GM19099 (cell line): ENCODE measurements at regions not wholly inside any gene's neighbourhood (a gene's known extent, or its start where the extent isn't known, plus 50 kb on each side); places are given as distances from the start of the nearest gene placed in this dataset.

ENCODE experiments used
- POLR2A ChIP-seq: IDR thresholded peaks from 3 replicates; pipeline ENCODE4 v1.6.1; 2011; ENCODE audit warnings: low read depth; ENCODE audit not compliant: insufficient read length; ENCODE audit errors: extremely low read depth

DNA sequence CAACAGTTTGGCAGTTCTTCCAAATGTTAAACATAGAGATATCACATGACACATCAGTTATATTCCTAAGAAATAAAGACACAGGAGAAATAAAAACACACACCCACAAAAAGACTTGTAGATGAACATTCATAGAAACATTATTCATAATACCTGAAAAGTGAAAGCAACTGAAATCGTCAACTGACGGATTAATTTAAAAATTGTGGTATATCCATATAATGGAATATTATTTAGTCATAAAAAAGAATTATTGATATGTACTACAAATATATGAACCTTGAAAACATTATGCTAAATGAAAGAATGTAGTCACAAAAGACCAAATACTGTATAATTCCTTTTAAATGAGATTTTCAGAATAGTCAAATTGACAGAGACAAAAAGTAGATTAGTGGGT, 330.2 kb upstream of the CD180 start:
- TF ChIP-seq POLR2A = no peak

DNA sequence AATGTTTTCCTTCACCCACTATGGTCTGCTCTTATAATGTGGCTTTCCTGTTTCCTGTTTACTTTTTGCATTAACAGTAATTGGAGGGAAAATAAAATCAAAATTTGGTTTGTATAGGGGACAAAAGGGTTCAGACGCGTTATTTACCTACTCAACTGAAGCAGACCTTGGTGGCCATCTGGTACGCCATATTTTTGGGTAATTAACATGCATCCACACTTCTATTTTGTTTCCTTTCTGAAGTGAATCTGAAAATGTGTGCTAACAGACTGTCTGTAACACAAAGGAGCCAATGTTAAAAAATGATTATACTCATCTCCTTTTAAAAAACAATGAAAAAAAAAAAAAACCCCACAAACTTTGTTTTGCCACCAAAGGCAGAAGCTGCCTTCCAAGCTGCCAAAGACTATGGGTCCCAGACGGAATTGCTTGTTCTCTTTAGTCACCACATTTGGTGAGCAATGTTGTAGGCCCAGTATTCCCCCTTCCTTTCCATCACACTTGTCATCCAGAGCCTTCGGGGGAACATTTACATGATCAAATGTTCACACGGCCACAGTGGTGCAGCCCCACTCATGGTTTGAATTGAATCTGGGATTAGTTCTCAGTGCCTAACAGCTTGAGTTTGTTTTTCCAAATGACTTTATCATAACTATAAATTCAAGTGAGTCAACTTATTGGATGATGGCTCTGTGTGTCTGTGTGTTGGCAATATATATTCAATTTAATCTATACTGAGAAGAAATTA, 323.7 kb upstream of the CD180 start:
- no peak for TF ChIP-seq POLR2A

- no peak for TF ChIP-seq POLR2A
These were observed 321.6 kb upstream of the CD180 start for GRCh38 chr5:67518227-67518626.

GRCh38 chr5:67516948-67517565, 320.5 kb upstream of the CD180 start:
- no peak for TF ChIP-seq POLR2A

DNA sequence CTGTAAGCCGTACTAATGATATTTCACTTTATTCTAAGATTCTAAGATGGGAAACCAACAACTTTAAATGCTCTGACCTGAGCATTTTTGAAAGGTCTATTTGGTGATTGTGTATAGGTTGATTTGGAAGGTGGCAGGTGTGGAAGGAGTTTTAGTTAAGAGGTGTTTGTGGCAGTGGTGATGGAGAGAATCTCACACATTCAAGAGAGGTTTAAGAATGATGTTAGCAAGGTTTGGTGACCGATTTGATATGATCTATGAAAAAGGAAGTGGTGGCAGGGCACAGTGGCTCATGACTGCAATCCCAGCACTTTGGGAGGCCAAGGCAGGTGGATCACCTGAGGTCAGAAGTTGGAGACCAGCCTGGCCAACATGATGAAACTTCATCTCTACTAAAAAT, 319.2 kb upstream of the CD180 start:
- TF ChIP-seq POLR2A = no peak

DNA sequence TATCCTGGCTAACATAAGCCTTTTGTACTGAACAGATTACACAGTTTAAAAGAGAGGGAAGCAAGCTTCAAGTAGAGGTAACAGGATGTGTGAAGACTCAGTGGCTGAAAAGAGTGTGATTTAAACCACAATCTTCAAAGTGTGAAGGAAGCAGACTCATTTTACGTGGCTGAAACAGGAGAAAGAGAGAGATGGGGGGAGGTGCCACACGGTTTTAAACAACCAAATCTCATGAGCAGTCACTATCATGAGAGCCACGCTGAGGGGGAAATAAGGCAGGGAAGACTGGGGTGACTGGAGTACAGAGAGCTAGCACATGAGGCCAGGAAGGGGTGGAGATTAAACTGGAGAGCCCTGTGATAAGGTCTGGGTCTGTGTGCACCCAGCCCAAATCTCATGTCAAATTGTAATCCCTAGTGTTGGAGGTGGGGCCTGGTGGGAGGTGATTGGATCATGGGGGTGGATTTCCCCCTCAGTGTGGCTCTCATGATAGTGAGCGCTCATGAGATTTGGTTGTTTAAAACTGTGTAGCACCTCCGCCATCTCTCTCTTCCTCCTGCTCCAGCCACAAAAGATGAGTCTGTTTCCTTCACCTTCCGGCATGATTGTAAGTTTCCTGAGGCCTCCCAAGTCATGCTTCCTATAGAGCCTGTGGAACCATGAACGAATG, 318.6 kb upstream of the CD180 start:
- TF ChIP-seq POLR2A = no peak

- no peak for TF ChIP-seq POLR2A
These were observed 316.2 kb upstream of the CD180 start for GRCh38 chr5:67512758-67513157.

DNA sequence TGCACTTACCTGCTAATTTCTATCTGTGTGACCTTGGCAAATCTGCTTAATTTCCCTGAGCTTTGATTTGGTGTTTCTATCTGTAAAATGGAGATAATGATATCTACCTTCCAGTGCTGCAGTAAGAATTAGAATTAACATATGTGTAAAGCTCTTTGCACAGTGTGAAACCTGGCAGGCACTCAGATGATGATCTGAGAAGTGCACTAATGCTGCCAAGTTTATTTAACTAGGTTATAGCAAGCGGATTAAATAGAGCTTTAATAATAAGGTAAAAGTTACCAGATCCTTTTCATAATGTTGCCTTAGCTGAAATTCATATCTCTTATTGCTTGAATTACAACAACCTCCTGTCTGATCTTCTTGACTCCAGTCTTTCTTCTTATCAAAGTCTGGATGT, 315.3 kb upstream of the CD180 start:
- no peak for TF ChIP-seq POLR2A

DNA sequence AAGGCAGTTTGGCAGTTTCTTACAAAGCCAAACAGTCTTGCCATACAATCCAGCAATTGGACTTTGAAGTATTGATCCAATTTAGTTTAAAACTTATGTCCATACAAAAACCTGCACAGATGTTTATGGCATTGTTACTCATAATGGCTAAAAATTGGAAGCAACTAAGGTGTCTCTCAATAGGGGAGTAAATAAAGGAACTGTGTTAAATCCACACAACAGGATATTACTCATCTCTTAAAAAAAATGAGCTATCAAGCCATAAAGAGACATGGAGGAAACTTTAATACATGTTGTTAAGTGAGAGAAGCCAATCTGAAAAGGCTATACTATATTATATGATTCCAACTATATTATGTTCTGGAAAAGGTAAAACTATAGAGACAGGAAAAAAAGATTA, 313.6 kb upstream of the CD180 start:
- no peak for TF ChIP-seq POLR2A

GRCh38 chr5:67509402-67510186, 313.0 kb upstream of the CD180 start:
- TF ChIP-seq POLR2A = no peak

- TF ChIP-seq POLR2A = no peak
These were observed 309.6 kb upstream of the CD180 start for GRCh38 chr5:67506241-67506640.

DNA sequence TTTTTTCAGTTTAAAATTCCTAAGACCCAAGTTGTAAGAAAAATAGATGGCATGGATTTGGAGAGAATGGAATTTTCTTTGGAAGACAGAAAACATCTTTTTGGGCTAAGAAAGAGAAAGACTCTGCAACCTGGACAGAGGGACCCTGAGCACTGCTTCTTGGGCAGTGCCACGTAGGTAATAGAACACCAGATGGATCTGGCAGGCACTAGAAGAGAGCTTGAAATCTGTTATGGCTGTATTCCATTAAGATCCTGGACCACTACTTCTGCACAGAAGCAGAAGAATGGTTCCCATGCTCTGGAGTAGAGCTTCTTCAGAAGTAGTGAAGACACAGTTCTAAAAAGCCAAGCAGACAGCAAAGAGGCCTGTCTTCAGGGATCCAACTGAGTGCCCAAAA, 306.4 kb upstream of the CD180 start:
- TF ChIP-seq POLR2A = no peak

DNA sequence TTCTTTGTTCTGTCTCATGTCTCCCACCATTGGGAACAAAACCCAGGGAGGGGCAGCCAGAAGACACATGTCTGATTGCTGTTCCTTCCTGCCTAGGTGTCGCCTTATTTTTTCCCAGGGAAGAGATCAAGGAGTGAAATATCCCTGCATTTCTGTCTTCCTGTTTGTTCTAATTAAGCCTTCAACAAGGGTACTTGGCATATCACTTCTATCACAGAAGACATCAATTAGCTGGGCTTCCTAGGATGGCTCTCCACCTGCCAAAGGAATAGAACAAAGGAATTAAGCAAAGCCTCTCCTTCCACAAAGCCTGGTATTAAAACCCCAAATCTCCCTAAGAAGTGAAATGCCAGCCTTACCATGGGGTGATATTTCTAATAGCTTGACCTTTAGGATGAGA, 299.5 kb upstream of the CD180 start:
- no peak for TF ChIP-seq POLR2A

DNA sequence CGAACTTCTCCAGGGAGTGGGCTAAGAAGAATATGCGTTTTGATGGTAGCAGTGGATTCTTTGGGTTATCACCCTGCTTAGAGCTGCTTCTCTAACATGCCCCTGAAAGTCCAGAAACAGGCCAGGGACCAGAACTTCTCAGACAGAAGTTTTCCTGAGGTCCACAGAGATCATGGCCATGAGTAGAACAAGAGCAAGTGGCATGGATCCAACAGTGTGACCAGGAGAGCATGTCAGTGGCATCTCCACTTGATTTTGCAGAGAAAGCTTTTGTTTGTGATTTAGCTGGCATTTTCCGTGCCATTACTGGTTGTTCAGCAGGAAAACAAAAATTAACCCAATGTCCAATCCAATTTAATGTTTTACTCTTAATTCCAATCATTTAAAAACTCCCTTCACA, 298.5 kb upstream of the CD180 start:
- TF ChIP-seq POLR2A = no peak

GRCh38 chr5:67494186-67494855, 297.7 kb upstream of the CD180 start:
- TF ChIP-seq POLR2A = no peak
